ENCODE measurements at regions not wholly inside any gene's neighbourhood (a gene's known extent, or its start where the extent isn't known, plus 50 kb on each side); places are given as distances from the start of the nearest gene placed in this dataset.

GRCh38 chr18:28794459-28795245 lies 617.7 kb upstream of the CDH2 start:
- DNase-seq (ENCODE audit: low read depth) = no peak
- TF ChIP-seq CTCF (conservative IDR thresholded peaks at IDR 0.05; ENCODE audit: low read depth, low read length) = no peak

DNA sequence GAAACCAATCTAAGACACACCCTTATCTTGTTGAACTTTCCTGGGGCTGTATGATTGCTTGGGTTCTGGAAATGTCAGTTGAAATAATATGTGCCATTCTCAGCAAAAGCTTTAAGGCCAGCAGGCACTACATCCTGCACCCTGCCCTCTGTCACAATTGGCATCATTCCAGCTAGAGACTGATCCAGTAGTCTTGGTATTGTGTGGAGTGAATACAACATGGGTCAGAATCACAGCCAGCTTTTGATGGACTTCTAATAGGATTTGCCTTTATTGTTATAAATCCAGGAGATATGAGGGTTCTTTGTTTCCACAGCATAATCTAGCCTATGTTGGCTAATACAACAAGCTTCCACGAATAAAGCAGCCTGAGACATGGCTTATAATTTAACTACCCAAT lies 617.0 kb upstream of the CDH2 start:
- no peak for DNase-seq (ENCODE audit: low read depth)
- no peak overlapping the region for H3K4me3 ChIP-seq (ENCODE audit: low read depth, low read length)
- TF ChIP-seq CTCF (conservative IDR thresholded peaks at IDR 0.05; ENCODE audit: low read depth, low read length) = no peak

More at GRCh38 chr18:28794459-28795245, 617.7 kb upstream of the CDH2 start:
- no peak overlapping the region for H3K4me3 ChIP-seq (ENCODE audit: low read depth, low read length)

DNA sequence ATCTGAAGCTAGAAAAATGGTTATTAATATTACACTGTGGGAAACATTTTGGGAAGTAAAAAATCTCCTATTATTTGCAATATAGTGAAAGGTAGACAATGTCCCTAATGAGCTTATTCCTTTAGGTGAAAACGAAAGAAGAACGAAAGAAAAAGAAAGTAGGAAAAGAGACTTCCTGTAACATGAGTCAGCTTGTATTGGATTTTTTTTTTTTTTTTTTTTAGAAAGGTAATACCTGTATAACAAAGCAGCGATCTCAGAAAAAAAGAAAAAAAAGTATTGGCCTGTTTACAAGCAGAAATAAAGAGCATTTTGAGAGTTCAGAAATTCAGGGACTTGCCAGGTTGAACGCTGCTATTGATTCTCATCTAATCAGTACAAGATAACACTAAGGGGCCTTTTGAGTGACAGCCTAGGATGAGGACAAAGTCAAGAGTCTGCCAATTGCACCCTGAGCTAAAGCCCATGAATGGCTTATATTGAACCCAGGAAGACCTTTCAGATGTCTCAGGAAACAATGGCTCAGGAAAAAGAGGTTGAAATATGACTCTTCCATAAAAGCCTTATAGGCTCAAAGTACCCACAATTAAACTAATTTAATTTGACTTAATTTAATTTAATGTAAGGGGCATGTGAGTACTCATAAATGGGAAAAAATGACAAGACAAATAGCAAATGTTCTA lies 615.6 kb upstream of the CDH2 start:
- DNase-seq (ENCODE audit: low read depth) = no peak
- no peak for TF ChIP-seq CTCF (conservative IDR thresholded peaks at IDR 0.05; ENCODE audit: low read depth, low read length)
- H3K4me3 ChIP-seq (ENCODE audit: low read depth, low read length) = peak overlapping the region; percentile 5

GRCh38 chr18:28791101-28791500 lies 614.2 kb upstream of the CDH2 start:
- no peak for TF ChIP-seq CTCF (conservative IDR thresholded peaks at IDR 0.05; ENCODE audit: low read depth, low read length)
- DNase-seq (ENCODE audit: low read depth) = no peak
- H3K4me3 ChIP-seq (ENCODE audit: low read depth, low read length) = no peak overlapping the region

GRCh38 chr18:28789502-28789901 lies 612.6 kb upstream of the CDH2 start:
- H3K4me3 ChIP-seq (ENCODE audit: low read depth, low read length) = no peak overlapping the region
- no peak for DNase-seq (ENCODE audit: low read depth)
- TF ChIP-seq CTCF (conservative IDR thresholded peaks at IDR 0.05; ENCODE audit: low read depth, low read length) = no peak

DNA sequence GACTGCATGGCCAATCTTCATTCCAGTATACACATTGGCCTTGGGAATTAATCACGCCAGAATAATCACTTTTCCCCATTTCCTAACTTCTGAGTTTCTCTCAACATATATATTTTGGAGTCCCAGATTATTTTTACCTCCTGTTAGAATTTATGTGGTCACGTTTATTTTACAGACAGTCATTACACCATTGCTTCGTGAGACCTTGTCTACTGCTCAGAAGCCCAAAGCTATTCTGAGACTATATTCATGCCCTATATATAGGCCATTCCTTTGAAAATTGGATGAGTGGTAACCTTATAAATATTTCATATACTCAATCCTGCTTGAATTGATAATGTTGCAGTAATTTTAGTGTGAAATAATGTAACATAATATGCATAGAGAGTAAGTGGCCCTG lies 610.0 kb upstream of the CDH2 start:
- no peak for TF ChIP-seq CTCF (conservative IDR thresholded peaks at IDR 0.05; ENCODE audit: low read depth, low read length)
- DNase-seq (ENCODE audit: low read depth) = no peak
- H3K4me3 ChIP-seq (ENCODE audit: low read depth, low read length) = no peak overlapping the region
